GM12865 (cell line): ENCODE measurements at regions not wholly inside any gene's neighbourhood (a gene's known extent, or its start where the extent isn't known, plus 50 kb on each side); places are given as distances from the start of the nearest gene placed in this dataset.

Experiments
- DNase-seq: peaks from one replicate; pipeline ENCODE4 v3.0.0; 2010; ENCODE audit warnings: low read depth
- H3K4me3 ChIP-seq: 2 replicates; pipeline ENCODE4 v1.5.1; 2011; ENCODE audit warnings: mild to moderate bottlenecking, low read depth, low read length, control low read depth
- TF ChIP-seq, protein P1 (sequence below): IDR thresholded peaks from 2 replicates; pipeline ENCODE4 v1.5.1; 2011; ENCODE audit warnings: low read length, control low read depth, low read depth, inconsistent platforms; ENCODE audit not compliant: insufficient read depth; ENCODE audit errors: missing control alignments

GRCh38 chr16:56075732-56076388 lies 115.4 kb upstream of the GNAO1 start:
- no peak for DNase-seq
- no peak overlapping the region for H3K4me3 ChIP-seq
- TF ChIP-seq, protein P1, sequence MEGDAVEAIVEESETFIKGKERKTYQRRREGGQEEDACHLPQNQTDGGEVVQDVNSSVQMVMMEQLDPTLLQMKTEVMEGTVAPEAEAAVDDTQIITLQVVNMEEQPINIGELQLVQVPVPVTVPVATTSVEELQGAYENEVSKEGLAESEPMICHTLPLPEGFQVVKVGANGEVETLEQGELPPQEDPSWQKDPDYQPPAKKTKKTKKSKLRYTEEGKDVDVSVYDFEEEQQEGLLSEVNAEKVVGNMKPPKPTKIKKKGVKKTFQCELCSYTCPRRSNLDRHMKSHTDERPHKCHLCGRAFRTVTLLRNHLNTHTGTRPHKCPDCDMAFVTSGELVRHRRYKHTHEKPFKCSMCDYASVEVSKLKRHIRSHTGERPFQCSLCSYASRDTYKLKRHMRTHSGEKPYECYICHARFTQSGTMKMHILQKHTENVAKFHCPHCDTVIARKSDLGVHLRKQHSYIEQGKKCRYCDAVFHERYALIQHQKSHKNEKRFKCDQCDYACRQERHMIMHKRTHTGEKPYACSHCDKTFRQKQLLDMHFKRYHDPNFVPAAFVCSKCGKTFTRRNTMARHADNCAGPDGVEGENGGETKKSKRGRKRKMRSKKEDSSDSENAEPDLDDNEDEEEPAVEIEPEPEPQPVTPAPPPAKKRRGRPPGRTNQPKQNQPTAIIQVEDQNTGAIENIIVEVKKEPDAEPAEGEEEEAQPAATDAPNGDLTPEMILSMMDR: no peak

GRCh38 chr16:56073508-56073907 lies 117.8 kb upstream of the GNAO1 start:
- DNase-seq: no peak
- no peak overlapping the region for H3K4me3 ChIP-seq
- TF ChIP-seq, protein P1: no peak

- TF ChIP-seq, protein P1: no peak
- DNase-seq: no peak
- H3K4me3 ChIP-seq: no peak overlapping the region
Observed at GRCh38 chr16:56072096-56072495, 119.2 kb upstream of the GNAO1 start.

- TF ChIP-seq, protein P1: no peak
- no peak overlapping the region for H3K4me3 ChIP-seq
- DNase-seq: no peak
Observed at GRCh38 chr16:56068816-56069215, 122.5 kb upstream of the GNAO1 start.

GRCh38 chr16:56068314-56068713 lies 123.0 kb upstream of the GNAO1 start:
- H3K4me3 ChIP-seq: no peak overlapping the region
- TF ChIP-seq, protein P1: no peak
- no peak for DNase-seq

GRCh38 chr16:56067406-56067805 lies 123.9 kb upstream of the GNAO1 start:
- H3K4me3 ChIP-seq: no peak overlapping the region
- TF ChIP-seq, protein P1: no peak
- no peak for DNase-seq

DNA sequence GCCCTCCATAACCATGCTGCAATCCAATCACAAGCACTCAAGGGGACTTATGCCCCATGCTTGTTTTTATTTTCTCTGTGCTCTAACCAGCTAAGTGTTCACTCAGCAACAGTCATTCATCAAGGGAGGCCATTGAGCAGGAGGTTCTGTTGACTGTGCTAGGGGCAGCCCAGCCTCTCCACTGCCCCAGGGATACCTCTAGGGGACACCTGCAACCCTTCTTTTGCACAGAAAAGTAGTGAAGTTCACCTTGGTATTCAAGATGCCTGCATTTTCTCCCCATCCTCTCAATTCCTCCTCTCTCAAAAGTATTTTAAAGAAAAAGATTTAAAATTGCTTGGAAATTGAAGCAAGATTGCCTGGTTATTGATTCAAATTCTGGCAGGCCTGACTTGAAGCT lies 124.7 kb upstream of the GNAO1 start:
- TF ChIP-seq, protein P1: no peak
- no peak for DNase-seq
- no peak overlapping the region for H3K4me3 ChIP-seq
